Fibroblast of villous mesenchyme (primary cell): ENCODE measurements at regions not wholly inside any gene's neighbourhood (a gene's known extent, or its start where the extent isn't known, plus 50 kb on each side); places are given as distances from the start of the nearest gene placed in this dataset.
A peak's percentile ranks its signal among the peaks of the same experiment; 100 is the strongest.
"Not testable (repeated sequence)": the region's sequence is repeated elsewhere in the genome, so short reads cannot be mapped to it uniquely, and the experiment has no call there.

Experiments
- DNase-seq: peaks from one replicate; pipeline ENCODE4 v3.0.0-alpha.2; 2010; ENCODE audit warnings: low read depth
- H3K4me3 ChIP-seq: 2 replicates; pipeline ENCODE4 v1.5.1; 2011; ENCODE audit warnings: low read depth, mild to moderate bottlenecking, low read length
- CTCF ChIP-seq: IDR thresholded peaks from 2 replicates; pipeline ENCODE4 v1.5.1; 2012; ENCODE audit warnings: low read depth, mild to moderate bottlenecking, low read length; ENCODE audit not compliant: insufficient read depth

GRCh38 chr4:173991316-173991715, 292.2 kb downstream of the FBXO8 start:
- no peak for TF ChIP-seq CTCF
- DNase-seq = peak; percentile 64
- no peak overlapping the region for H3K4me3 ChIP-seq

- TF ChIP-seq CTCF = peak; percentile 21
- no peak overlapping the region for H3K4me3 ChIP-seq
- peak; percentile 92 for DNase-seq
Measured at GRCh38 chr4:173990869-173991210, 292.6 kb downstream of the FBXO8 start.

- H3K4me3 ChIP-seq = no peak overlapping the region
- DNase-seq = peak; percentile 83
- peak; percentile 83 for TF ChIP-seq CTCF
Measured at GRCh38 chr4:173990126-173990868, 293.2 kb downstream of the FBXO8 start.

- H3K4me3 ChIP-seq, DNase-seq: not testable (repeated sequence)
Measured at GRCh38 chr4:173963523-173963922, 319.9 kb downstream of the FBXO8 start.

- no peak for DNase-seq
- H3K4me3 ChIP-seq = no peak overlapping the region
- no peak for TF ChIP-seq CTCF
Measured at GRCh38 chr4:173960398-173960797, 323.1 kb downstream of the FBXO8 start.

GRCh38 chr4:173958445-173958844, 325.0 kb downstream of the FBXO8 start:
- no peak for TF ChIP-seq CTCF
- H3K4me3 ChIP-seq = no peak overlapping the region
- DNase-seq = peak; percentile 76

- no peak overlapping the region for H3K4me3 ChIP-seq
- TF ChIP-seq CTCF = no peak
- no peak for DNase-seq
Measured at GRCh38 chr4:173943547-173943946, 339.9 kb downstream of the FBXO8 start.
